C4-2B (cell line): ENCODE measurements at regions not wholly inside any gene's neighbourhood (a gene's known extent, or its start where the extent isn't known, plus 50 kb on each side); places are given as distances from the start of the nearest gene placed in this dataset.

Experiments
- CTCF ChIP-seq: fragments of 450-650 bp; conservative IDR thresholded peaks from 2 replicates; pipeline ENCODE4 v1.5.1; 2017; ENCODE audit warnings: mild to moderate bottlenecking
- ZFX ChIP-seq: fragments of 450-650 bp; IDR thresholded peaks from 2 replicates; pipeline ENCODE4 v1.6.1; 2017

- TF ChIP-seq CTCF (no peak), ZFX (no peak)
Measured at GRCh38 chr7:16367115-16367514, 54.2 kb downstream of the CRPPA start.
